Fibroblast of the aortic adventitia (primary cell): ENCODE measurements at regions not wholly inside any gene's neighbourhood (a gene's known extent, or its start where the extent isn't known, plus 50 kb on each side); places are given as distances from the start of the nearest gene placed in this dataset.

ENCODE experiments used
- DNase-seq: peaks from one replicate; pipeline ENCODE4 v3.0.0-alpha.2; 2010; ENCODE audit warnings: low read depth
- H3K4me3 ChIP-seq: 2 replicates; pipeline ENCODE4 v1.5.1; 2011; ENCODE audit warnings: low read depth, mild to moderate bottlenecking, control low read depth, low read length, moderate library complexity
- CTCF ChIP-seq: IDR thresholded peaks from 2 replicates; pipeline ENCODE4 v1.5.1; 2011; ENCODE audit warnings: mild to moderate bottlenecking, low read length, control low read depth, inconsistent platforms; ENCODE audit not compliant: insufficient read depth

GRCh38 chr13:111394211-111394922 lies 73.9 kb downstream of the TEX29 start:
- no peak overlapping the region for H3K4me3 ChIP-seq
- DNase-seq: no peak
- no peak for TF ChIP-seq CTCF

DNA sequence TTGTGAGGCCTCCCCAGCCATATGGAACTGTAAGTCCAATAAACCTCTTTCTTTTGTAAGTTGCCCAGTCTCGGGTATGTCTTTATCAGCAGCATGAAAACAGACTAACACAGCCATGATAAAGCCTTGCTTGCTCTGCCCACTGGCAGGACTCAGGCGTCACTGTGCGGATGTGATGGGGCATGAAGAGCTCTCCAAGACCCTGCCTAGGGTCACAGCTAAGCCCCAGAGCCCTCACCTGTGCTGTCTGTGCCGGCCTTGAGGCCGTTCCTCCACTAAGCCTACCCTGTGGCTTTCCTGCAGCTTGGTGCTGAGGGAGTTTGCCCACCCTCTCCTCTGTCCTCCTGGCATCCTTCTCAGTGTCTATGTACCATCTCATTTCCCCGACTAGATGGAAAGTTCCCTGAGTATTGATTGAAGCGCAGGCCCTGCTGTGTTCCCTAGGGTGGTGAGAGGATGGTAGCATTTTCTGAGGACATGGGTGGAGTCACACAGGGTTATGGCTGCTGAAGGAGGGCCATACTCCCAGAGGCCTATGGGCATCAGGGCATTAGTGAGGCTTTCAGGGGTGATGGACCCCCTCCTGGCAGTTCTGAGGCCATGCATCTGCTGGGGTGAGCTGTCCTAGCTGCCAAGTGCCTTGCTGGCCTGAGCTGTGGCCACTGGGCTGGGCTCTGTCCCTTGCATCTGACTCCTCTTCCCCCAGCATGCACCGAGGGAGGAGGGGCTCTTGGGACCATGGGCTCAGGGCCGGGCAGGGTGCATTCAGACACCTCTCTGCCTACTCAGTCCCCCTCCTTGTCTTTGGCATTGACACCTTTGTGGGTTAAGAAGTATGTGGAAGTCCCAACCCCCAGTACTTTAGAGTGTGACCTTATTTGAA lies 75.3 kb downstream of the TEX29 start:
- TF ChIP-seq CTCF: no peak
- H3K4me3 ChIP-seq: no peak overlapping the region
- no peak for DNase-seq

DNA sequence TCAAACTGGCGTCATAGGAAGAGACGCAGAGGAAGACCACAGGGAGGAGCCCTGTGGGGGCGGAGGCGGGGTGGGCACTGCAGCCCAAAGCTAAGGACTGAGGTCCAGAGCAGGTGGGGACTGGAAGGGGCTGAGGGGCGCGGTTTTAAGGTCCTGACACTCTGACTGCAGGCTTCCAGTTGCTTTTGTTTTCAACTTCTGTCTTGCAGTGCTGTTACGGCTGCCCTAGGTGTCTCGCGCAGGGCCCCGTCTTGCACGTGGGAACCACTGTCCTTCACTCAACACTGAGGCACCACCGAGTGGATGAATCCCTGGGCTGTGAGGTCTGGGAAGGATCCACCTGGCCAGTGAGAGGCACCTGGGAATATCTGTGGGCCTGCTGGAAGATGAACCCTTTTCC lies 76.0 kb downstream of the TEX29 start:
- H3K4me3 ChIP-seq: no peak overlapping the region
- DNase-seq: no peak
- no peak for TF ChIP-seq CTCF

- no peak overlapping the region for H3K4me3 ChIP-seq
- no peak for TF ChIP-seq CTCF
- DNase-seq: no peak
Measured at GRCh38 chr13:111397202-111397880, 76.9 kb downstream of the TEX29 start.

DNA sequence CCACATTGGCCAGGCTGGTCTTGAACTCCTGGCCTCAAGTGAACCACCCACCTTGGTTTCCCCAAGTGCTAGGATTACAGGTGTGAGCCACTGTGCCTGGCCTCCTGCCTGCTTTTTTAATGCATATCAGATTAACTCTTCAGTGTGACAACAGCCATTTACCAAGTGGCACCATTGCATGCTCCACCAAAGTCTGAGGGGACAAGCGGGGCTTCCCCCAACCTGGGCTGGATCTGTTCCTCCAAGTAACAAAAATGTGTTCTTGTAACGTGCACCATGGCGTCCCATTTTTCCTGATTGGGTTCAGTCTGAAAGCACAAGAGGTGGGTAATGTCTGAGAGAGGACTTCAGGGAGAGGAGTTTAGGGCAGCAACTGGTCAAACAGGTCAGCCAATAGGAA lies 77.8 kb downstream of the TEX29 start:
- no peak overlapping the region for H3K4me3 ChIP-seq
- no peak for TF ChIP-seq CTCF
- DNase-seq: no peak

- no peak overlapping the region for H3K4me3 ChIP-seq
- DNase-seq: no peak
- no peak for TF ChIP-seq CTCF
Measured at GRCh38 chr13:111398715-111399299, 78.4 kb downstream of the TEX29 start.
